ENCODE measurements at regions not wholly inside any gene's neighbourhood (a gene's known extent, or its start where the extent isn't known, plus 50 kb on each side); places are given as distances from the start of the nearest gene placed in this dataset.
"Not testable (repeated sequence)": the region's sequence is repeated elsewhere in the genome, so short reads cannot be mapped to it uniquely, and the experiment has no call there.

GRCh38 chr4:179709961-179710624 lies 2267.9 kb upstream of the AGA start:
- Histone ChIP-seq H3F3A (ENCODE audit: insufficient read depth, low read length) (no peaks in the 10 kb centered on the region), H2AFZ (ENCODE audit: low read length) (no peak overlapping the region), H3K4me2 (ENCODE audit: low read depth, low read length) (no peak overlapping the region), H3K27ac (ENCODE audit: low read length) (no peak overlapping the region), H3K9ac (ENCODE audit: low read length) (no peak overlapping the region), H3K36me3 (replicated peaks; ENCODE audit: insufficient read depth, low read length) (no peaks in the 10 kb centered on the region), H3K4me1 (ENCODE audit: low read length) (no peaks in the 10 kb centered on the region), H3K9me3 (replicated peaks; ENCODE audit: insufficient read depth, low read length) (no peaks in the 10 kb centered on the region), H3K79me2 (ENCODE audit: low read length) (no peaks in the 10 kb centered on the region), H4K20me1 (ENCODE audit: insufficient read depth, low read length) (no peaks in the 10 kb centered on the region), H3K27me3 (replicated peaks; ENCODE audit: insufficient read depth, low read length) (no peaks in the 10 kb centered on the region), H3K4me3 (ENCODE audit: low read length) (no peak overlapping the region), H3K9me2 (replicated peaks; ENCODE audit: insufficient read depth, low read length) (no peaks in the 10 kb centered on the region)
- no peak for DNase-seq
- TF ChIP-seq CTCF (IDR thresholded peaks at IDR 0.05; ENCODE audit: low read length): no peak
- no peak for TF ChIP-seq EZH2phosphoT487 (IDR thresholded peaks at IDR 0.05; ENCODE audit: low read length)
- TF ChIP-seq EZH2 (optimal IDR thresholded peaks at IDR 0.05; ENCODE audit: low read depth, low read length): no peak

DNA sequence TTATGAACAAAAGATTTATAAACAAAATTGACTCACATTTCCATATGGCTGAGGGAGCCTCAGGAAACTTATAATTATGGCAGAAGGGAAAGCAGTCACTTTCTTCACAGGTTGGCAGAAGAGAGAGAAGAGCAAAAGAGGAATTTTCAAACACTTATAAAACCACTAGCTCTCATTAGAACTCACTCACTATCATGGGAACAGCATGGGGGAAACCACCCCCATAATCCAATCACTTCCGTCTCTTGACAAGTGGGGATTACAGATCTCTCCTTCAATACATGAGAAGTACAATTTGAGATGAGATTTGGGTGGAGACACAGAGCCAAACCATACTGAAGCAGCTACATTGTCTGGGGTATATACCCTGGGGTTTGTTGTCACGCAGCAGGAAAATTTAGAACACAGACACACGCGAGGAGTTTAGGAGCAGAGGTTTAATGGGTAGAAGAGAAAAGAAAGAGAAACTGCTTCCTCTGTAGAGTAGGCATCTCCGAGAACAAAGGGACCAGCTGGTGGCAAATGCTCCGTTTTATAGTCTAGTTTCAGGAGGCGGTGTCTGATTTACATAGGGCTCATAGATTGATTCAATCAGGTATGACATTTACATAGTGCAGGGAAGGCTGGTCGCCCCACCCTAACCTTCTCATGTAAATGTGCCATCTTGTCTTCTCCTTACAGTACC lies 2277.7 kb upstream of the AGA start:
- H3K9ac ChIP-seq (ENCODE audit: low read length): no peak overlapping the region
- DNase-seq: peak; percentile 9

GRCh38 chr4:179726491-179726890 lies 2284.3 kb upstream of the AGA start:
- not testable (repeated sequence) for H3K9me2 ChIP-seq (replicated peaks; ENCODE audit: insufficient read depth, low read length); H3K9ac ChIP-seq (ENCODE audit: low read length); H3K9me3 ChIP-seq (replicated peaks; ENCODE audit: insufficient read depth, low read length); H4K20me1 ChIP-seq (ENCODE audit: insufficient read depth, low read length); H3K4me3 ChIP-seq (ENCODE audit: low read length); H3K27ac ChIP-seq (ENCODE audit: low read length); H3K27me3 ChIP-seq (replicated peaks; ENCODE audit: insufficient read depth, low read length); H2AFZ ChIP-seq (ENCODE audit: low read length); H3F3A ChIP-seq (ENCODE audit: insufficient read depth, low read length); H3K4me2 ChIP-seq (ENCODE audit: low read depth, low read length); H3K36me3 ChIP-seq (replicated peaks; ENCODE audit: insufficient read depth, low read length); H3K4me1 ChIP-seq (ENCODE audit: low read length); H3K79me2 ChIP-seq (ENCODE audit: low read length); DNase-seq

More for the DNA sequence above, 2277.7 kb upstream of the AGA start:
- TF ChIP-seq CTCF (IDR thresholded peaks at IDR 0.05; ENCODE audit: low read length) (no peak), EZH2phosphoT487 (IDR thresholded peaks at IDR 0.05; ENCODE audit: low read length) (no peak), EZH2 (optimal IDR thresholded peaks at IDR 0.05; ENCODE audit: low read depth, low read length) (no peak)
- Histone ChIP-seq H3K27ac (ENCODE audit: low read length) (no peak overlapping the region), H3K9me2 (replicated peaks; ENCODE audit: insufficient read depth, low read length) (no peaks in the 10 kb centered on the region), H3F3A (ENCODE audit: insufficient read depth, low read length) (no peaks in the 10 kb centered on the region), H3K4me3 (ENCODE audit: low read length) (no peak overlapping the region), H4K20me1 (ENCODE audit: insufficient read depth, low read length) (no peaks in the 10 kb centered on the region), H3K27me3 (replicated peaks; ENCODE audit: insufficient read depth, low read length) (no peaks in the 10 kb centered on the region), H2AFZ (ENCODE audit: low read length) (no peak overlapping the region), H3K4me1 (ENCODE audit: low read length) (no peaks in the 10 kb centered on the region), H3K4me2 (ENCODE audit: low read depth, low read length) (no peak overlapping the region), H3K36me3 (replicated peaks; ENCODE audit: insufficient read depth, low read length) (no peaks in the 10 kb centered on the region), H3K9me3 (replicated peaks; ENCODE audit: insufficient read depth, low read length) (no peaks in the 10 kb centered on the region), H3K79me2 (ENCODE audit: low read length) (no peaks in the 10 kb centered on the region)

GRCh38 chr4:179728305-179728704 lies 2286.1 kb upstream of the AGA start:
- Histone ChIP-seq H3K27ac (ENCODE audit: low read length) (no peak overlapping the region), H3K9ac (ENCODE audit: low read length) (no peak overlapping the region), H3K4me3 (ENCODE audit: low read length) (no peak overlapping the region), H3K79me2 (ENCODE audit: low read length) (no peaks in the 10 kb centered on the region), H2AFZ (ENCODE audit: low read length) (no peak overlapping the region), H4K20me1 (ENCODE audit: insufficient read depth, low read length) (no peaks in the 10 kb centered on the region), H3K9me2 (replicated peaks; ENCODE audit: insufficient read depth, low read length) (no peaks in the 10 kb centered on the region), H3K9me3 (replicated peaks; ENCODE audit: insufficient read depth, low read length) (no peaks in the 10 kb centered on the region), H3K27me3 (replicated peaks; ENCODE audit: insufficient read depth, low read length) (no peaks in the 10 kb centered on the region), H3K4me2 (ENCODE audit: low read depth, low read length) (no peak overlapping the region), H3F3A (ENCODE audit: insufficient read depth, low read length) (no peaks in the 10 kb centered on the region), H3K36me3 (replicated peaks; ENCODE audit: insufficient read depth, low read length) (no peaks in the 10 kb centered on the region), H3K4me1 (ENCODE audit: low read length) (no peaks in the 10 kb centered on the region)
- DNase-seq: no peak
- TF ChIP-seq EZH2phosphoT487 (IDR thresholded peaks at IDR 0.05; ENCODE audit: low read length) (no peak), CTCF (IDR thresholded peaks at IDR 0.05; ENCODE audit: low read length) (no peak), EZH2 (optimal IDR thresholded peaks at IDR 0.05; ENCODE audit: low read depth, low read length) (no peak)

- not testable (repeated sequence) for H3K27me3 ChIP-seq (replicated peaks; ENCODE audit: insufficient read depth, low read length); H2AFZ ChIP-seq (ENCODE audit: low read length); H3K9ac ChIP-seq (ENCODE audit: low read length); H3K27ac ChIP-seq (ENCODE audit: low read length); H3K4me1 ChIP-seq (ENCODE audit: low read length); H3F3A ChIP-seq (ENCODE audit: insufficient read depth, low read length); H3K4me2 ChIP-seq (ENCODE audit: low read depth, low read length); H3K4me3 ChIP-seq (ENCODE audit: low read length); H3K9me2 ChIP-seq (replicated peaks; ENCODE audit: insufficient read depth, low read length); H3K9me3 ChIP-seq (replicated peaks; ENCODE audit: insufficient read depth, low read length); H3K79me2 ChIP-seq (ENCODE audit: low read length); H3K36me3 ChIP-seq (replicated peaks; ENCODE audit: insufficient read depth, low read length); DNase-seq; H4K20me1 ChIP-seq (ENCODE audit: insufficient read depth, low read length)
These were observed 2294.6 kb upstream of the AGA start for GRCh38 chr4:179736820-179737219.

Data from MM.1S (cell line).